ENCODE measurements at regions not wholly inside any gene's neighbourhood (a gene's known extent, or its start where the extent isn't known, plus 50 kb on each side); places are given as distances from the start of the nearest gene placed in this dataset.
A peak's percentile ranks its signal among the peaks of the same experiment; 100 is the strongest.

DNA sequence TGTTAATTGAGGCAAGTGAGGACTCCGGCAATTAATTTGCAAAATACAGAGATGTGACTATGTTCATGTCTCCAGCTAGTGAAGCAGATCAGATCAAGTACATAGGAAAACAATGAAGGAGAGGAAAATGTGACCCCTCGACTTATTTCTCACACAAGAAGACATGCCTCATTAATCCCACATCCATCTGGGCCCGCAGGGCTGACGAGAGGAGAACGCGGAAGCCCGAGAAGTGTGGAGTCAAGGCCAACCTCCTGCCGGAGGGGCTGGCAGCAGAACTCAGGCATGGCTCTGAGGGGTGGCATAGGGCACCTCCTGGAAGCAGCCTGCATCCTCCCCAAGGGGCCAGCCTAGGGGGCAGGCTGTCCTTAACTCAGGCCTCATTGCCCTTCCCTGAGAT lies 54.4 kb downstream of the ZNF503 start:
- DNase-seq, result no peak

DNA sequence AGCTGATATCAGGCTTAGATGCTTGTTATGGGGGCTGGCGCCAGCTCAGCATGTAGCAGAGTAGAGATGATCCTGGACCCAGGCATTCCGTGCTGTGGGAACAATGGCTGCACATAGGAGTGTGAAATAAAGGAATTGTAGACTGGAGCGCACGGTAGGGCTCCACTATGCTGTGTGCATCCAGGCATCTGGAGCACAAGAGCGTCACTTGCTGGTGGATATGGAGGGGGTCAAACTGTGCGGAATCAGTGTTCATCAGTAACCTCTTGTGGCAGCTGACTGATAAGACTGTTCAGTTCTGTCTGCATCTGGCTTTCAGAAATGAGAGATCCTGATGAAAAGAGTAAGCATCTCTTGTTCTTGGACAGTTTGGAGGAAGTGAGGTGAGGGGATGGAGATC lies 55.8 kb downstream of the ZNF503 start:
- DNase-seq, result no peak

DNA sequence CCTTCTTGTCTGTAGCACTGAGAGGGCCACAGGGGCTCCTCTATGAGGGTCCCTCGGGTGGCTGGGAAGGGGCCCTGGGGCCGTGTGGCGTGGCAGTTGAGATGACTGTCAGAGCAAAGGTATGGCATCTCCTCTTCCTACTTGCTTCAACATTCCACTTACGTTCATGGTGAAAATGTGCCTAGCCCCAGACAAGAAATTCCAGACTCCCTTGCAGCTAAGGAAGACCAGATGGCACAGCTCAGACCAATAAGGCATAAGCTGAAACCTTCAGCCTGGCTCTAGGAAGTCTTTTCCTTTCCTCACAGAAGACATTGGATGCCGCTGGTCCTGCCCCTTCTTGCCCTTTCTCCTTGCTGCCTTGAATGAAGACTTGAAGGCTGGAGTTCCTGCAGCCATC lies 57.4 kb downstream of the ZNF503 start:
- no peak for DNase-seq

DNA sequence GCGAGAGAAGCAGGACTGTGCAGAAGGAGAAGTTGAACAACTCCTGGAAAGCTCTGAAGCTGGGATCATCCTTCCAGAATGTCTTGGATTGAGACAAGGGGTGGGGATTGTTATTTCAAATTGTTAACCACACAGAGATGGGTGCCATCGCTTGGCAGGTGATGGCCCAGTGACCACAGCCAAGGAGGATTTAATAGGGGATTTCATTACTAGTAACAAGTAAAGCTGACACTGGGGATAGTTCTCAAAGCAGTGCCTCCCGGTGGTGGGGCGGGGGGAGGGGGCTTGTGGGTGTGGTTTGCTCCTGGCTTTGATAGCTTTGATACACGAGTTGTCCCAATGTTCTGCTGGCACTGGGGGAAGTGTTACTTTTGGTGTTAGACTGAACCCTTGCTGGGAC lies 59.2 kb downstream of the ZNF503 start:
- no peak for DNase-seq

DNA sequence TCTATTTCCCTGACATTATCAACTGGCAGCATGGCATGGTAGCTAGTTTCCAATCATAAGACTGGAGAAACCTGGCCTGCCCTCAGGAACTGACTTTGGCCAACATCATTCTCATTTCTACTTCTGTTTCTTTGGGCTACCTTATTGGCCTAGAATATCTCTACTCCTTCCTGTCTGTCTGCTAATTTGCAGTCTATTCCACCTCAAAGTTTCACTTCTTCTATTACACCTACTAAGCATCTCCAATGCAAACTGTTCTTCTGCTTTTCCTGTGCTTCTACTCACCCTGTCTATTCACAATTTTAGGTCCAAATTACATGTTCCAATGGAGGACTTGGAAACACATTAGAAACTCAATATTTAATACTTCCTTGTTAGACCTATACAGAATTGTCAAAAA lies 65.6 kb downstream of the ZNF503 start:
- no peak for DNase-seq

- no peak for DNase-seq
Measured at GRCh38 chr10:75335191-75335590, 66.4 kb downstream of the ZNF503 start.

GRCh38 chr10:75334720-75335119 lies 66.8 kb downstream of the ZNF503 start:
- DNase-seq, result no peak

DNA sequence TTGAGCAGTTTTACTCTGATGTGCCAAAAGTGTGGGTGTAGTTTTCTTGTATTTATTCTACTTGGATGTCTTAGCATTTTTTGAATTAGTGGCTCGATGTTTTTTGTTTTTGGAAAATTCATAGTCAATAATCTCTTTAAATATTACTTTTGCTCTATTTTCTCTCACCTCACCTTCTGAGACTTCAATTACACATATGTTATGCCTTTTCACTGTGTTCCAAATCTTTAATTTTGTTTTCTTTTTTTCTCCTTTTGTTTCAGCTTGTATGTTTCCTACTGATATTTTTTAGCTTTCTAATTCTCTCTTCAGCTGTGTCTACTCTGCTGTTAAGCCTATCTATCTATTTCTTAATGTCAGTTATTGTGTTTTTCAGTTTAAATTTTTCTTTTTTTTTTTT lies 69.5 kb downstream of the ZNF503 start:
- DNase-seq, result no peak

DNA sequence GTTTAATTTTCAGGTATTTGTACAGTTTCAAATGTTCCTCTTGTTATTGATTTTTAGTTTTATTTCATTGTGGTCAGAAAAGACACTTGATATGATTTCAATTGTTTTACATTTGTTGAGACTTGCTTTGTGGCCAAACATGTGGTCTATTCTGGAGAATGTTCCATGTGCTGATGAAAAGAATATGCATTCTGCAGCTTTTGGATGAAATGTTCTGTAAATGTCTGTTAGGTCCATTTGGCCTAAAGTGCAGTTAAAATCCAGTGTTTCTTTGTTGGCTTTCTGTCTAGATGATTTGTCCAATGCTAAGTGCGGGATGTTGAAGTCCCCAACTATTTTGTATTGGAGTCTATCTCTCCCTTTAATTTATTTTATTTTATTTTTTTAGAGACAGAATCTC lies 70.5 kb downstream of the ZNF503 start:
- DNase-seq, result no peak

GRCh38 chr10:75329190-75329745 lies 72.3 kb downstream of the ZNF503 start:
- DNase-seq, result no peak

DNA sequence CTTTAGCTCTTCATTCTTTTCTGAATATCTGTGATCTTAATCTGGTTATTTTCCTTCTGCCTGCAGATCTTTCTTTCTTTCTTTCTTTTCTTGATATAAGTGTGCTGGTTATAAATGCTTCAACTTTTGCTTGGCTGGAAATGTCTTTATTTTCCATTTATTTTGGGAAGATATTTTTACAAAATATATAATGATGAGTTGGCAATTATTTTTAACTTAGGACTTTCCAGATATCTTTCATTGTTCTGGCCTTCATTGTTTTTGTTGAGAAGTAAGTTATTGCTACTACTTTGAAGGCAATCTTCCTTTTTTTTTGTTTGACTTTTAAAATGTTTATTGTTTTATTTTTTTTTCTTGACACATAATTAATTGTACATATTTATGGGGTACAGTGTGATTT lies 75.3 kb downstream of the ZNF503 start:
- no peak for DNase-seq

DNA sequence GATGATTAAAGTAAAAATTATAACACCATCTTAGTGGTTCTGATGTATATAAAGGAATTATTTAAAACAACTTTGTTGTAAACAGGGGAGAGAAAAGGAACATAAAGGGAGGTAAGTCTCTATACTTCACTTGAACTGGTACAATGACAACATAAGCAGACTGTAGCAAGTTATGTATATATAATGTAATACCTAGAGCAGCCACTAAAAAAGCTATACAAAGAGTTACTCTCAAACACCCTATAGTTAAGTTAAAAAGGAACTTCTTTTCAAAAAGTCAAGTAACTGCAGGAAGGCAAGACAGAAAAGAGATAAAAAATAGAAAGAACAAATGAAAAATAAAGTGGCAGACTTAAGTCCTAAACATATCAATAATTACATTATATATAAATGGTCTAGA lies 82.3 kb downstream of the ZNF503 start:
- no peak for DNase-seq

GRCh38 chr10:75314570-75314969 lies 78.8 kb upstream of the COMTD1 start:
- DNase-seq, result no peak

GRCh38 chr10:75312440-75312839 lies 76.7 kb upstream of the COMTD1 start:
- no peak for DNase-seq

DNA sequence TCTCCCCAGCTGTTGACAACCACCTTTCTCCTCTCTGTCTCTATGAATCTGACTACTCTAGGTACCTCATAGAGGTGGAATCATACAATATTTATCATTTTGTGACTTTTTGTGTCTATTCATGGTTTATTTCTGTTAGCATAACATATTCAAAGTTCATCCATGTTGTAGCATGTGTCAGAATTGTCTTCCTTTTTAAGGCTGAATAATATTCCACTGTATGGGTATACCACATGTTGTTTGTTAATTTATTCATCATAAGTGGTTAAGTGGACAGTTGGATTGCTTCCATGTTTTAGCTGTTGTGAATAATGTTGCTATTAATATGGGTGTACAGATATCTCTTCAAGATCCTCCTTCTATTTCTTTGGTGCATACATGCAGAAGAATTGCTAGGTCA lies 69.9 kb upstream of the COMTD1 start:
- DNase-seq, result no peak

DNA sequence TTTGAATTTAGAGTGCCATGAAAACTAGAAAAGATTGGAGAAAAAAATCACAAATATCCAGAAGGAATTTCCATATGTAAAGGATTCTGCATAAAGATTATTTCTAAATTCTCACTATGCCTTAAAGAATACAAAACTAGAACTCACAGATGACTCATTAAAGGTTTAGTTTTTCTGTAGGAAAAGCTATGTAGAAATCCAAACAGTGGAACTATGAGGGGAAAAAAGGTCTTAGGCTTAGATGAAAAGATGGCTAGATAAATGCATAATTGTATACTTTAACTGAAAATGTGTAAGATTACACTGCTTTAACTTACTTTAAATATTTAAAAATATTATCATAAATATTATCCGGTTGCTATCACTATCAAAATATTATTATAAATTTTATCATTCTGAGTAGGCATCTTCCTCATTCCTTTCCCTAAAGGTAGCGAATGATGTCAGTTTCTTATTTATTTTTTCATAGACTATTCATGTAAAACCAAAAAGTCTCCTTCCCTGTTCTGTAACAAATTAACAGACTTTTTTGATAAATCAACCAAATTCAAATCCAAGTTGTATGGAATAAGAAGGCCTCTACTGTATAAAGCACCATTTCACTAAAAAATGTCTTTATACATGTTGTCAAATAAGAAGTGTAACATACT lies 69.1 kb upstream of the COMTD1 start:
- DNase-seq, result no peak

DNA sequence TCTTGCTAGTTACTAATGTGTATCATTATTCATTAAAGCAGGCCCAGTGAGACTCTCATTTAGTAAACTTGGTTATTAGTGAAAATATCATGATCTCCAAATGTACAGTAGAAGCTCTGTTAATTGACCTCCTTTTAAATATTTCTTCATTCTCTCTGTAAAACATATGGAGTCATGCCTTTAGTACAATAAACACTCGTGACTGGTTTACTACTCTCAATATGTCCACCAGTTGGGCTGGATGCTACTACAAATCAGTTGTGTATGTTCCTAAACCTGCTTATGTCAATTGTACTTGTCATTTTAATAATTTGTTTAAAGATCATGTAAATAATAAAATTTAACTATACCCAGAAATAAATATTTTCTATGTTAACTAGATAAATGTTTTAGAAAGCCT lies 68.6 kb upstream of the COMTD1 start:
- DNase-seq, result no peak

GRCh38 chr10:75303045-75303777 lies 67.5 kb upstream of the COMTD1 start:
- no peak for DNase-seq

- no peak for DNase-seq
Measured at GRCh38 chr10:75302029-75302428, 66.3 kb upstream of the COMTD1 start.

GRCh38 chr10:75297021-75297599 lies 61.4 kb upstream of the COMTD1 start:
- DNase-seq, result no peak

GRCh38 chr10:75295868-75296441 lies 60.2 kb upstream of the COMTD1 start:
- no peak for DNase-seq

DNA sequence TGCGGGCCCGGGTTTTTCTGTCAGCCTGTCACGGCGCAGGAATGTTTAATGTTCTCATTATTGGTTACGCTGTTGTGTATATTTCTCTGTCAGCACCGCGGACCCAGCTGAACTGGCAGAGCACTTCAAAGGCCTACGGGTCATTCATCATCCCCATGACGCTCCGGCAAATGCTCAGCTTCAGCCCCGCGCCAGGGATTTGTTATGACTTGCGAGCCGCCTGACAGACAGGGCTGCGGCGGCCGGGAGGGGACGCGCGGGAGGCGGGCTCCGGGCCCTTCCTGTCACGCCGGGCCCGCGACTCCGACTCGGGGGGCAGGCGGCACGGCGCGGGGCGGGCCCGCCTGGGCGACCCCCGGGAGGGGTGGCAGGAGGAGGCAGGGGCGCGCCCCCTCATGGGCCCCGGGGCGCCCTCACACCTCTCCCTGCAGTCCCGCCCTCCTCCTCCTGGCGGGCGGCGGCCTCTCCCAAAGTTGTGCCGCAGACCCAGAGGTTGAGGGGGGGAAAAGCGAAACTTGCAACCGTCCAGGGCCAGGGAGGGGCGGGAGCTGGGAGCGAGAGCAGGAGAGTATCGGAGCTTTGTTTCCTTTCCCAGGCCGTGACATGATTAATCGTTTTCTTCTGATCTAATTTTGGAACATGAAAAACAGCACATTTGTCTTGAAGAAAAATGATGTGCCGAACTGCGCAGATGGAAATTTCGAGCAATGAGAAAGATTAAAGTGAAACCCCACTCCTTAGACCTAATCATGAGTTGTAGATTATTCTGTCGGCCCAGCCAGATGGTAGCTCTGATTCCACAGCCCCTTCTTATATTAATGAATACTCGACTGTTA lies 59.3 kb upstream of the COMTD1 start:
- peak; percentile 17 for DNase-seq

DNA sequence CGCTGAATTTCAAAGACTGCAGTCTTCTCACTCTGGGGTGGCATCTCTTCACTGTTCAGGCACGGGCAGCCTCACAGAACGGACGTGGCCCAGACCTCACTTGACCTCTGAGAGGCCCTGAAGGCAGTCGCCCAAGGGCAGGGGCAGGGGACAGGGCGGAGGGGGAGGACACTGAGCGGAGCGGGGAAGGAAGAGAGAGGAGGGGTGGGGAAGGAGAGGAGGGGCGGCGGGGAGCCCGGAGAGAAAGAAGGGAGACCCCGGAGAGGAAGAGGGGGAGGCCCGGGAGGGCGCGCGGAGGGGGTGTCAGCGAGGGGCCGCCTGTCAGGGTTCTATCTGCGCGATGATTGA lies 58.7 kb upstream of the COMTD1 start:
- DNase-seq, result no peak
